ENCODE measurements at regions not wholly inside any gene's neighbourhood (a gene's known extent, or its start where the extent isn't known, plus 50 kb on each side); places are given as distances from the start of the nearest gene placed in this dataset.

- Histone ChIP-seq H2AFZ (no peak overlapping the region), H3K79me2 (no peaks in the 10 kb centered on the region), H3K36me3 (replicated peaks; ENCODE audit: insufficient read depth, low read depth) (no peaks in the 10 kb centered on the region), H3K9me2 (replicated peaks; ENCODE audit: insufficient read depth) (no peaks in the 10 kb centered on the region), H3K4me3 (no peak overlapping the region), H3K27me3 (no peaks in the 10 kb centered on the region), H3K4me2 (no peak overlapping the region), H3K4me1 (ENCODE audit: insufficient read depth) (no peaks in the 10 kb centered on the region), H3K9me3 (ENCODE audit: low read depth) (no peaks in the 10 kb centered on the region), H3K27ac (no peak overlapping the region), H4K20me1 (ENCODE audit: insufficient read depth, poor library complexity, severe bottlenecking) (no peaks in the 10 kb centered on the region)
- 65% methylated on average over 1 of the region's 1 CpG for WGBS (ENCODE audit: low lambda C conversion rate, missing lambda C conversion rate)
- DNase-seq (ENCODE audit: low spot score) = no peak
- no peak for TF ChIP-seq EZH2phosphoT487 (IDR thresholded peaks at IDR 0.05; ENCODE audit: low read depth, severe bottlenecking, unreplicated experiment)
- TF ChIP-seq CTCF (IDR thresholded peaks at IDR 0.05; ENCODE audit: poor library complexity) = no peak
- no peak for TF ChIP-seq EZH2 (IDR thresholded peaks at IDR 0.05; ENCODE audit: borderline replicate concordance)
Observed at GRCh38 chr4:62327612-62328297, 1127.6 kb downstream of the ADGRL3 start.

- H3K4me2 ChIP-seq = no peak overlapping the region
- H3K9me2 ChIP-seq (replicated peaks; ENCODE audit: insufficient read depth) = no peaks in the 10 kb centered on the region
- no peaks in the 10 kb centered on the region for H3K4me1 ChIP-seq (ENCODE audit: insufficient read depth)
- no peaks in the 10 kb centered on the region for H3K36me3 ChIP-seq (replicated peaks; ENCODE audit: insufficient read depth, low read depth)
- H4K20me1 ChIP-seq (ENCODE audit: insufficient read depth, poor library complexity, severe bottlenecking) = no peaks in the 10 kb centered on the region
- H3K27me3 ChIP-seq = no peaks in the 10 kb centered on the region
- DNase-seq (ENCODE audit: low spot score) = no peak
- H3K79me2 ChIP-seq = no peaks in the 10 kb centered on the region
- no peaks in the 10 kb centered on the region for H3K9me3 ChIP-seq (ENCODE audit: low read depth)
- WGBS (ENCODE audit: low lambda C conversion rate, missing lambda C conversion rate) = 93% methylated on average over 1 of the region's 1 CpG
- no peak overlapping the region for H3K27ac ChIP-seq
- no peak overlapping the region for H2AFZ ChIP-seq
- H3K4me3 ChIP-seq = no peak overlapping the region
- TF ChIP-seq EZH2 (IDR thresholded peaks at IDR 0.05; ENCODE audit: borderline replicate concordance) (no peak), CTCF (IDR thresholded peaks at IDR 0.05; ENCODE audit: poor library complexity) (no peak), EZH2phosphoT487 (IDR thresholded peaks at IDR 0.05; ENCODE audit: low read depth, severe bottlenecking, unreplicated experiment) (no peak)
Observed at GRCh38 chr4:62324215-62324614, 1124.1 kb downstream of the ADGRL3 start.

GRCh38 chr4:62320612-62321011, 1120.5 kb downstream of the ADGRL3 start:
- Histone ChIP-seq H3K79me2 (no peaks in the 10 kb centered on the region), H3K4me3 (no peak overlapping the region), H2AFZ (no peak overlapping the region), H3K9me3 (ENCODE audit: low read depth) (no peaks in the 10 kb centered on the region), H3K27ac (no peak overlapping the region), H3K9me2 (replicated peaks; ENCODE audit: insufficient read depth) (no peaks in the 10 kb centered on the region), H3K4me2 (no peak overlapping the region), H3K36me3 (replicated peaks; ENCODE audit: insufficient read depth, low read depth) (no peaks in the 10 kb centered on the region), H3K27me3 (no peaks in the 10 kb centered on the region), H4K20me1 (ENCODE audit: insufficient read depth, poor library complexity, severe bottlenecking) (no peaks in the 10 kb centered on the region), H3K4me1 (ENCODE audit: insufficient read depth) (no peaks in the 10 kb centered on the region)
- 93% methylated on average over 7 of the region's 7 CpGs for WGBS (ENCODE audit: low lambda C conversion rate, missing lambda C conversion rate)
- TF ChIP-seq EZH2 (IDR thresholded peaks at IDR 0.05; ENCODE audit: borderline replicate concordance) = no peak
- no peak for TF ChIP-seq CTCF (IDR thresholded peaks at IDR 0.05; ENCODE audit: poor library complexity)
- TF ChIP-seq EZH2phosphoT487 (IDR thresholded peaks at IDR 0.05; ENCODE audit: low read depth, severe bottlenecking, unreplicated experiment) = no peak
- no peak for DNase-seq (ENCODE audit: low spot score)
